Fibroblast of skin of left quadriceps (primary cell): ENCODE measurements at regions not wholly inside any gene's neighbourhood (a gene's known extent, or its start where the extent isn't known, plus 50 kb on each side); places are given as distances from the start of the nearest gene placed in this dataset.
A peak's percentile ranks its signal among the peaks of the same experiment; 100 is the strongest.

Experiments
- DNase-seq, 2 experiments: peaks; one replicate each; pipeline ENCODE4 v3.0.0-alpha.2; 2013; ENCODE audit warnings: low read depth in 2 of 2

- DNase-seq = no peak
Observed at GRCh38 chr5:132130918-132131715, 57.5 kb downstream of the CSF2 start.

- DNase-seq = no peak
Observed at GRCh38 chr5:132132138-132132537, 58.5 kb downstream of the CSF2 start.

GRCh38 chr5:132134384-132134783 is 60.8 kb downstream of the CSF2 start:
- DNase-seq = no peak

- DNase-seq = peak; percentile 61 to 65
Observed at GRCh38 chr5:132136906-132137305, 63.3 kb downstream of the CSF2 start.

GRCh38 chr5:132138260-132138659 is 64.7 kb downstream of the CSF2 start:
- DNase-seq = peak; percentile 3 to 10
